ENCODE measurements at regions not wholly inside any gene's neighbourhood (a gene's known extent, or its start where the extent isn't known, plus 50 kb on each side); places are given as distances from the start of the nearest gene placed in this dataset.

DNA sequence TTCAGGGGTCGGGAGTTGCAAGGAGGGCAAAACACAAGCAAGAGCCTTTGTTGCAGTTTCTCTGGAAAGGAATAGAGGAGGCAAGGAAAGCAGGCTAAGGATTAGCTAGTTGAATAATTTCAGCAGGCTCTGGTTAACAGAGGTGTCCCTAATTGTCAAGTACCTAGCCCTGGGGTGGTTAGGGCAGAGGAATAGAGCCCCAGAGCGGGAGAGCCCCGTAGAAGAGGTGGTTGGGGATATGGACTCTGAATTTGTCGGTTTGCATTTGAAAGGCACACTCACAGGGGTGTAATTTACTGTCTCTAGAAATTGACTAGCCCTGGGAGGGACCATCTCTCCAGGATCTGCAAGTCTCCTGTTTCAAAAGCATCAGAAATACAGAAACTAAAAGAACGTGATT lies 1030.2 kb downstream of the TMEM182 start:
- no peak for DNase-seq (ENCODE audit: low read depth, low spot score)
- H3K4me3 ChIP-seq, result no peak overlapping the region

DNA sequence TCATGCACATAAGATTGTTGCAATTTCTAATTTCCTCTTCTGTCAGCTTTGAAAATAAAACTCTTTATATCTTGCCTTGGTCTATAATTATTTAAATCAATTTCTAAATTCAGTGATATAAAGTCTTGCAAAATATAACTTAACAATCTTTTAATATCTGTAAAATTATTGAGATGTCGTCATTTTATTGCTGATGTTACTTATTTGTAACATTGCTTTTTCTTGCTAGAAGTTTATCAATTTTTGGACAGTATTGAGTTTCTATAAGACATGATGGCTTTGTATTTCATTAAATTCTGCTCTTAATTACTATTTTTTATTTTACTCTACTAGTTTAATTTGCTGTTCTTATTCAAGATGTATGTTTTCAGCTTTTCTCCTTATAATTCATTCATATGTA lies 1036.5 kb downstream of the TMEM182 start:
- H3K9ac ChIP-seq (ENCODE audit: insufficient read length), result no peak overlapping the region
- DNase-seq (ENCODE audit: low read depth, low spot score), result no peak
- TF ChIP-seq EZH2 (IDR thresholded peaks at IDR 0.05), result no peak
- TF ChIP-seq FOXP2 (optimal IDR thresholded peaks at IDR 0.05; ENCODE audit: control extremely low read depth, extremely low read length, insufficient read depth), result no peak
- TF ChIP-seq POLR2AphosphoS5 (IDR thresholded peaks at IDR 0.05; ENCODE audit: borderline replicate concordance, low read depth, low read length), result no peak
- no peak overlapping the region for H3K4me3 ChIP-seq
- no peaks in the 10 kb centered on the region for H3K36me3 ChIP-seq (ENCODE audit: insufficient read depth, low read length)
- H3K27ac ChIP-seq, result no peak overlapping the region
- H3K9me3 ChIP-seq (ENCODE audit: low read depth, low read length), result no peaks in the 10 kb centered on the region

More for the DNA sequence above, 1030.2 kb downstream of the TMEM182 start:
- no peaks in the 10 kb centered on the region for H3K36me3 ChIP-seq (ENCODE audit: insufficient read depth, low read length)
- no peaks in the 10 kb centered on the region for H3K9me3 ChIP-seq (ENCODE audit: low read depth, low read length)
- no peak overlapping the region for H3K9ac ChIP-seq (ENCODE audit: insufficient read length)
- no peak for TF ChIP-seq FOXP2 (optimal IDR thresholded peaks at IDR 0.05; ENCODE audit: control extremely low read depth, extremely low read length, insufficient read depth)
- no peak for TF ChIP-seq EZH2 (IDR thresholded peaks at IDR 0.05)
- TF ChIP-seq POLR2AphosphoS5 (IDR thresholded peaks at IDR 0.05; ENCODE audit: borderline replicate concordance, low read depth, low read length), result no peak
- no peak overlapping the region for H3K27ac ChIP-seq

DNA sequence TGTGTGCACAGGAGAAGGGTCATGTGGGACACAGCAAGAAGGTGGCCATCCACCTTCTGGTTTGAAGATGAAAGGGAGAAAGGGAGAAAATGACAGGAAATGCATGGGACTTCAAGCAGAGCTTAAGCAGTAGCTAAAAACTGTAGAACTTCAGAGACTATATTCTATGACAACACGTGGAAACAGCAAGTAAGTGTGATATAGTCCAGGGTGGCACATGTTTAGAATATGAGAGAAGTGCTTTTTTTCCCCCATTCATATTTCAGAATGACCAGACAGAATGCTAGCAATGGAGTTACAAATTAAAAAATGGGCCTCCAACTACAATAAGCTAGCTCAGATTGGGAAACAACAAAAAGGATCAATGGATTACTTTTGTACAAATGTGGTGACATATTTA lies 1042.2 kb downstream of the TMEM182 start:
- TF ChIP-seq POLR2AphosphoS5 (IDR thresholded peaks at IDR 0.05; ENCODE audit: borderline replicate concordance, low read depth, low read length) (no peak), FOXP2 (optimal IDR thresholded peaks at IDR 0.05; ENCODE audit: control extremely low read depth, extremely low read length, insufficient read depth) (no peak), EZH2 (IDR thresholded peaks at IDR 0.05) (no peak)
- no peak overlapping the region for H3K27ac ChIP-seq

DNA sequence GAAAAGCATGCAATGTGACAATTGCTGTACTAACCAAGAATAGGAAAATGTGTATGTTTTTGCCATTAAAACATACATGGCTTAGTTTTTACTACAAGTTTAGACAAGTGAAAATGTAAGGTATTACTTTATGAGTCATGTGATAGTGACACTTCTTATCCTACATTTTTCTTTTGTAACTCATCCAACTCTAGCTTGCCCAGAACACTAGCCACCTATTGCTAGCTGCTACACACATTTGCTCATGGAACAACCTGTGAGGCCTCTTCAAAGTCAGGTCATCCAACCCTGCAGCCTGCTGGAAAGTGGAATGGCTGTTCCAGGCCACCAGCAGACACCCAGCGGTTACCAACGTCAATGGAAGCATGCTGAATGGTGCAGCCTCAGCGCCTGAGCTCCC lies 1043.9 kb downstream of the TMEM182 start:
- no peak overlapping the region for H3K9ac ChIP-seq (ENCODE audit: insufficient read length)
- TF ChIP-seq EZH2 (IDR thresholded peaks at IDR 0.05) (no peak), FOXP2 (optimal IDR thresholded peaks at IDR 0.05; ENCODE audit: control extremely low read depth, extremely low read length, insufficient read depth) (no peak), POLR2AphosphoS5 (IDR thresholded peaks at IDR 0.05; ENCODE audit: borderline replicate concordance, low read depth, low read length) (no peak)
- H3K4me3 ChIP-seq, result no peak overlapping the region
- DNase-seq (ENCODE audit: low read depth, low spot score), result no peak
- no peaks in the 10 kb centered on the region for H3K36me3 ChIP-seq (ENCODE audit: insufficient read depth, low read length)
- H3K9me3 ChIP-seq (ENCODE audit: low read depth, low read length), result no peaks in the 10 kb centered on the region
- H3K27ac ChIP-seq, result no peak overlapping the region

More for the DNA sequence above, 1042.2 kb downstream of the TMEM182 start:
- no peak for DNase-seq (ENCODE audit: low read depth, low spot score)
- Histone ChIP-seq H3K4me3 (no peak overlapping the region), H3K9ac (ENCODE audit: insufficient read length) (no peak overlapping the region), H3K9me3 (ENCODE audit: low read depth, low read length) (no peaks in the 10 kb centered on the region), H3K36me3 (ENCODE audit: insufficient read depth, low read length) (no peaks in the 10 kb centered on the region)

DNA sequence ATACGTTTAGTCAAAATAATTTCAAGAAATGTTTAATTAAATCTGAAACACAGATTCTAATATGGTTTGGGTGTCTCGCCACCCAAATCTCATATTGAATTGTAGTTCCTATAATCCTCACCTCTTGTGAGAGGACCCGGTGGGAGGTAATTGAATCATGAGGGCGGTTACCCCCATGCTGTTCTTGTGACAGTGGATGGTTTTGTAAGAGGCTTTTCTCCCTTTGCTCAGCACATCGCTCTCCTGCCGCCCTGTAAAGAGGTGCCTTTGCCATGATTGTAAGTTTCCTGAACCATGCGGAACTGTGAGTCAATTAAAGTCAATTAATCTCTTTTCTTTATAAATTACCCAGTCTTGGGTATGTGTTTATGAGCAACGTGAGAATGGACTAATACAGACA lies 1045.1 kb upstream of the POU3F3 start:
- no peak for TF ChIP-seq POLR2AphosphoS5 (IDR thresholded peaks at IDR 0.05; ENCODE audit: borderline replicate concordance, low read depth, low read length)
- TF ChIP-seq FOXP2 (optimal IDR thresholded peaks at IDR 0.05; ENCODE audit: control extremely low read depth, extremely low read length, insufficient read depth), result no peak
- TF ChIP-seq EZH2 (IDR thresholded peaks at IDR 0.05), result no peak
- Histone ChIP-seq H3K9me3 (ENCODE audit: low read depth, low read length) (no peaks in the 10 kb centered on the region), H3K9ac (ENCODE audit: insufficient read length) (no peak overlapping the region), H3K36me3 (ENCODE audit: insufficient read depth, low read length) (no peaks in the 10 kb centered on the region), H3K4me3 (no peak overlapping the region), H3K27ac (no peak overlapping the region)
- DNase-seq (ENCODE audit: low read depth, low spot score), result no peak

DNA sequence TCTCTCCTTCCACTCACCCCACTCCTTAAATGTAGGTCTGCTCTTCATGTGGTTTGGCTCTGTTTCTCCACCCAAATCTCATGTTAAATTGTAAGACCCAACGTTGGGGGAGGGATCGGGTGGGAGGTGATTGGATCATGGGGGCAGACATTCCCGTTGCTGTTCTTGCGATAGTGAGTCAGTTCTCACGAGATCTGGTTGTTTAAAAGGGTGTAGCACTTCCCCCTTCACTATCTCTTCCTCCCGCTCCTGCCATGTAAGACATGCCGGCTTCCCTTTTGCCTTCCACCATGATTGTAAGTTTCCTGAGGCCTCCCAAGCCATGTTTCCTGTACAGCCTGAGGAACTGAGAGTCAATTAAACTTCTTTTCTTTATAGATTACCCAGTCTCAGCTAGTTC lies 1044.5 kb upstream of the POU3F3 start:
- Histone ChIP-seq H3K9ac (ENCODE audit: insufficient read length) (no peak overlapping the region), H3K4me3 (no peak overlapping the region), H3K9me3 (ENCODE audit: low read depth, low read length) (no peaks in the 10 kb centered on the region), H3K36me3 (ENCODE audit: insufficient read depth, low read length) (no peaks in the 10 kb centered on the region), H3K27ac (no peak overlapping the region)
- TF ChIP-seq EZH2 (IDR thresholded peaks at IDR 0.05), result no peak
- TF ChIP-seq POLR2AphosphoS5 (IDR thresholded peaks at IDR 0.05; ENCODE audit: borderline replicate concordance, low read depth, low read length), result no peak
- DNase-seq (ENCODE audit: low read depth, low spot score), result no peak

DNA sequence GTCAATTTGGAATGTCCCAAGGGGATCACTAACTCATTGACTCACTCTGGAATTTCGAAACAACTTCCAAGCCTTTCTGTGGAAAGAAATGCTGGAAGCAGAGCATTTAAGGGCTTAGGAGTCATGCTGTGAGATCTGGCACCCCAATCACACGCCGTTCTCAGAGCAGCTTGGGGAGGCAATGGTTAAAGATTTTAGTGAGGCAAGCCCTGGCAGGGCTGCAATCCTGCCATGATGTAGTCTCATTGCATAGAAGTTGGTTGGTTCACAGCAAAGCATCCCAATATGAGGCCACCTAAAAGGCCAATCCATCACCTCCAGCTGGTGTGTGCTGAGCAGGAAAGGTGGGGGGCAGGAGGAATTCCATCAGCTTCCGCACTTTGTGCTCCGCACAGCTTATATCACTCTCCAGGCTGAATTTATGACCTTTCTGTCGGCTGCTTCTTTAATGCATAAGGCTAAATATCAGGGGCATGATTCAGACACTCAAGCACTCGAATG lies 1043.9 kb upstream of the POU3F3 start:
- H3K4me3 ChIP-seq, result no peak overlapping the region
- no peak for DNase-seq (ENCODE audit: low read depth, low spot score)
- H3K27ac ChIP-seq, result no peak overlapping the region
- TF ChIP-seq EZH2 (IDR thresholded peaks at IDR 0.05), result no peak
- TF ChIP-seq FOXP2 (optimal IDR thresholded peaks at IDR 0.05; ENCODE audit: control extremely low read depth, extremely low read length, insufficient read depth), result no peak
- no peaks in the 10 kb centered on the region for H3K36me3 ChIP-seq (ENCODE audit: insufficient read depth, low read length)
- no peak overlapping the region for H3K9ac ChIP-seq (ENCODE audit: insufficient read length)
- no peaks in the 10 kb centered on the region for H3K9me3 ChIP-seq (ENCODE audit: low read depth, low read length)

DNA sequence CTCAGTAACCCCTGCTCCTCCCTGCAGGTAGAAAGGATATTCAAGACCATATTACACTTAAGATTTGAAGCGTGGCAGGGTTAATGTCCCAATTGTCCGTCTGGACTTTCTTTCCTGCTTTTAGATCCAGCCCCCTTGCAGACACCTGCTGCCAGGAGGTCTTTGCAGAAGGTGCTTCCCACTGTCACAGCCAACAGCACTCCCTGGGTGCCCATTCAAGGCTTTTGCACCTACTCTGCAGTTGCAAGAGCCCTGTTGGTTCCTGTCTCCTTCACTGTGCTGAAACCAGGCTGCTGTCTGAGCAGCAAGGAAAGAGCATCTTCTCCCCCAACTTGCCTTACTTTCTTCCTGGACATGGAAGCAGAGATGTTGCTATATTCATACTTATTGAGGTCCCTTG lies 1043.0 kb upstream of the POU3F3 start:
- Histone ChIP-seq H3K9ac (ENCODE audit: insufficient read length) (no peak overlapping the region), H3K27ac (no peak overlapping the region), H3K4me3 (no peak overlapping the region), H3K9me3 (ENCODE audit: low read depth, low read length) (no peaks in the 10 kb centered on the region), H3K36me3 (ENCODE audit: insufficient read depth, low read length) (no peaks in the 10 kb centered on the region)
- TF ChIP-seq EZH2 (IDR thresholded peaks at IDR 0.05) (no peak), FOXP2 (optimal IDR thresholded peaks at IDR 0.05; ENCODE audit: control extremely low read depth, extremely low read length, insufficient read depth) (no peak), POLR2AphosphoS5 (IDR thresholded peaks at IDR 0.05; ENCODE audit: borderline replicate concordance, low read depth, low read length) (no peak)
- DNase-seq (ENCODE audit: low read depth, low spot score), result no peak

DNA sequence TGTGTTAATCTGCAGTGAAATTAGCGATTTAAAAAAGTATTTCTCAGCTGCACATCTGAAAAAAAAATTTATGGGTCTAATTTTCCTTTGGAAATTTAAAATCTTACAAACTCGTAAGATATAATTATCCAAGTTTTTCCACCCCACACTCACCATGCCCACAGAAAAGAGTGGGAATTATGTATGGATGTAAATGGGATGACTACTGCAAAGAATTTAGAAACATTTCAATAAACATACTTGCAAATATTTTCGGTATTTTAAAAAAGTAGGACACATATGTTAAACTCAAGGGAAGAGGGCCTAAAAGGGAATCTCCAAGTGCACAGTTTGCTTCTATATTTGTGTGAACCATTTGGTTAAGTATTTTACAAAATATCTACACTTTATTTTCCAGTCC lies 1039.9 kb upstream of the POU3F3 start:
- DNase-seq (ENCODE audit: low read depth, low spot score), result no peak
- Histone ChIP-seq H3K27ac (no peak overlapping the region), H3K9me3 (ENCODE audit: low read depth, low read length) (no peaks in the 10 kb centered on the region), H3K4me3 (no peak overlapping the region), H3K9ac (ENCODE audit: insufficient read length) (no peak overlapping the region), H3K36me3 (ENCODE audit: insufficient read depth, low read length) (no peaks in the 10 kb centered on the region)
- TF ChIP-seq FOXP2 (optimal IDR thresholded peaks at IDR 0.05; ENCODE audit: control extremely low read depth, extremely low read length, insufficient read depth) (no peak), EZH2 (IDR thresholded peaks at IDR 0.05) (no peak), POLR2AphosphoS5 (IDR thresholded peaks at IDR 0.05; ENCODE audit: borderline replicate concordance, low read depth, low read length) (no peak)

Measured in SK-N-MC (cell line).